ENCODE measurements at regions not wholly inside any gene's neighbourhood (a gene's known extent, or its start where the extent isn't known, plus 50 kb on each side); places are given as distances from the start of the nearest gene placed in this dataset.

GRCh38 chr4:134401798-134402197 lies 200.2 kb upstream of the PABPC4L start:
- no peak for TF ChIP-seq CTCF (conservative IDR thresholded peaks at IDR 0.05; ENCODE audit: low read depth, low read length)
- no peak overlapping the region for H3K4me3 ChIP-seq (ENCODE audit: low read depth, low read length)
- DNase-seq (ENCODE audit: low read depth) = no peak

- no peak for TF ChIP-seq CTCF (conservative IDR thresholded peaks at IDR 0.05; ENCODE audit: low read depth, low read length)
- DNase-seq (ENCODE audit: low read depth) = no peak
- H3K4me3 ChIP-seq (ENCODE audit: low read depth, low read length) = no peak overlapping the region
Measured at GRCh38 chr4:134393592-134393991, 192.0 kb upstream of the PABPC4L start.

GRCh38 chr4:134390319-134390718 lies 188.7 kb upstream of the PABPC4L start:
- TF ChIP-seq CTCF (conservative IDR thresholded peaks at IDR 0.05; ENCODE audit: low read depth, low read length) = no peak
- no peak for DNase-seq (ENCODE audit: low read depth)
- H3K4me3 ChIP-seq (ENCODE audit: low read depth, low read length) = no peak overlapping the region

DNA sequence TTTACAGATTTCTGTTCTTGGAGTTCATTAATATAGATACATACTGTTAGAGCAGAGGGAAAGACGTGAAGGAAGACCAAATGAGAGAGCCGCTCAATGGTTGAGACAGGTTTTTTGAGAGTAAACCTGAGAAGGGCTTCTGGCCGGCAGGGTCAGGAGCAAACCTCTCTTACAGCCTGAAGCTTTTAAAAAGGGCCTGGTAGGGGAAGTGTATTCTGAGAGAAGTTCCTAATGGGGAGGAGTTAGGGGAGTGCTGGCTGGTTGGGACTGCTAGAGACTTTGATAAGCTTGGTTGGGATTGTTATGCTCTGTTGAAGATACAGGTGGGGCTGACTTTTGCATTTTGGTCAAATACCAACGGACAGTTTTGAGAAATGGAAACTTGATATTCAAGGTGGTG lies 186.8 kb upstream of the PABPC4L start:
- no peak overlapping the region for H3K4me3 ChIP-seq (ENCODE audit: low read depth, low read length)
- TF ChIP-seq CTCF (conservative IDR thresholded peaks at IDR 0.05; ENCODE audit: low read depth, low read length) = no peak
- no peak for DNase-seq (ENCODE audit: low read depth)

DNA sequence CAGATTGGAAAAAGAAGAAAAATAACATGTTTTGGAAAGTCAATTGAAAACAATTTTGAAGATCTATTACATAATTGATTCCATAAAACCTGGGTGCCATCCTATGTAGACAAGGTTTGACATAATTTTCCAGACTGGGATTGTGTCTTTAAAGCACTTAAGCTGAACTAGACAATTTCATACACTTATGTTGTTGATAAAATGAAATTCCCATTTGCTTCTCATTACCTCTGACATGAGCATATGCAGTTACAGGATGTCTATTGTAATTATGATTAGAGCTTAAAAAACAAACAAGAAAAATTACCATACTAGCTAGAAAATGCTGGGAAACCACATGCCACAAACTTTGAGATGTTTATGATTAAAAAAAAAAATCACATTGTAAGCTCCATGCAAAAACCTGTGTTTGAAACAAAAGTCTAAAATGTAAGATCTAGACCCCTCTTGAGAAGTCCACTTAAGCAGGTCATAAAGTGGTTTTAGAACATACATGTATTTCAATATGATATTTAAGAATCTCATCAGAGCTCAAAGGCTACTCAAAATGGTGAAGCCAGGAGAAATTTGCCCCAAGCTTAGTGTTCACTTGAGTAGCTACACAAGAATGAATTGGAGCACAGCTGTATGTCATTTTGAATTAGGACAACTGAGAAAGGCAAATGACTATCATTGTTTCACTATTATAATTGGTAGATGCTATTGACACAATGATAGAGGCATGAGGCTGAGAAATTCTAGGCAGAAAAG lies 181.1 kb upstream of the PABPC4L start:
- DNase-seq (ENCODE audit: low read depth) = no peak
- no peak for TF ChIP-seq CTCF (conservative IDR thresholded peaks at IDR 0.05; ENCODE audit: low read depth, low read length)

DNA sequence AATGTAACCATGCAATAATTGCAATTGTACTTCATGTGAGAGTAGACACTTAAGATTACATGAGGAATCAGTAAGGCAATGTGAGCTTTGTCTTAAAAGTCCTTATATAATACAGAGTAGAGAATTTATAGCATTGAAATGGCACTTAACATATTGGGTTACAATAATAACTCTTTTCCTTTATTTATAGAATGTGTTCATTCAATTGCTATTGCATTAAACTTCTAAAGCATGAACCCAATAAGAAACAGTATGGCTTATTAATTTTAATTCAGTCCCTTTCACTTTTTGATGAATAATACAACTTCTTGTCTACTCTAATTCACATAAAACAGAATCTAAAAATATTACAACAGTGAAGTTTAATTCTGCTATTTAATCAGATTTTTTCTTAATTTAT lies 174.2 kb upstream of the PABPC4L start:
- no peak for DNase-seq (ENCODE audit: low read depth)
- H3K4me3 ChIP-seq (ENCODE audit: low read depth, low read length) = no peak overlapping the region
- no peak for TF ChIP-seq CTCF (conservative IDR thresholded peaks at IDR 0.05; ENCODE audit: low read depth, low read length)

More for the DNA sequence above, 181.1 kb upstream of the PABPC4L start:
- H3K4me3 ChIP-seq (ENCODE audit: low read depth, low read length) = no peak overlapping the region

GRCh38 chr4:134365852-134366251 lies 164.3 kb upstream of the PABPC4L start:
- no peak overlapping the region for H3K4me3 ChIP-seq (ENCODE audit: low read depth, low read length)
- DNase-seq (ENCODE audit: low read depth) = peak; percentile 1
- TF ChIP-seq CTCF (conservative IDR thresholded peaks at IDR 0.05; ENCODE audit: low read depth, low read length) = no peak

Measured in choroid plexus epithelial cell (primary cell).